GM12878 (cell line): ENCODE measurements at regions not wholly inside any gene's neighbourhood (a gene's known extent, or its start where the extent isn't known, plus 50 kb on each side); places are given as distances from the start of the nearest gene placed in this dataset.

ENCODE experiments used
- ATAC-seq: fragments of 200-7000 bp; cut with Tn5 transposase; 3 replicates; pipeline ENCODE4 v1.9.1; 2020; ENCODE audit warnings: mild to moderate bottlenecking, moderate library complexity
- BruUV-seq: library from RNA; stranded (reverse); fragments of 400-500 nt; replicated peaks from 2 replicates; lab custom pipeline; 2021; lab: Mats Ljungman, UMichigan
- CTCF ChIA-PET: fragments of 300-600 bp; sonication (Branson Sonifier 250); formaldehyde crosslinking; extraction: SDS; loops from one replicate; lab custom pipeline; 2021; ENCODE audit warnings: inconsistent platforms; lab: Yijun Ruan, JAX
- POLR2A ChIA-PET: fragments of 350-600 bp; formaldehyde crosslinking; extraction: SDS; loops from one replicate; lab custom pipeline; 2021; ENCODE audit warnings: inconsistent platforms; lab: Charles Lee
- RAD21 ChIA-PET: fragments of 300-600 bp; sonication (Branson Sonifier 250); formaldehyde crosslinking; loops from one replicate; lab custom pipeline; 2023; ENCODE audit warnings: antibody characterized with exemption; ENCODE audit not compliant: unreplicated experiment; lab: Charles Lee
- SMC1A ChIA-PET: fragments of 300-600 bp; sonication (Branson Sonifier 250); formaldehyde crosslinking; loops from one replicate; lab custom pipeline; 2023; ENCODE audit not compliant: unreplicated experiment, uncharacterized antibody; lab: Charles Lee
- DNase-seq: peaks from one replicate; pipeline ENCODE4 v3.0.0-alpha.2; 2011; ENCODE audit warnings: low read depth, low spot score
- FAIRE-seq: peaks from 3 replicates; lab custom pipeline; 2011; peaks lifted over from hg19 to GRCh38; lab: Jason Lieb, UNC
- H2AFZ ChIP-seq: 2 replicates; pipeline ENCODE4 v1.6.0; 2011; ENCODE audit warnings: low read depth, low read length, control low read depth; ENCODE audit not compliant: control insufficient read depth
- H3K27ac ChIP-seq: 2 replicates; pipeline ENCODE4 v1.5.1; 2011; ENCODE audit warnings: control low read depth; ENCODE audit not compliant: control insufficient read depth, insufficient read depth
- H3K27me3 ChIP-seq, 2 experiments: replicated peaks in 1 of 2; 2 replicates each; pipeline versions ENCODE4 v1.6.0 to v1.6.1; 2011; ENCODE audit warnings: low read length in 1 of 2; ENCODE audit not compliant: control insufficient read depth in 2 of 2, insufficient read depth in 2 of 2
- H3K36me3 ChIP-seq, 2 experiments: 2 replicates each; pipeline ENCODE4 v1.5.1; 2011; ENCODE audit warnings: low read length in 1 of 2; ENCODE audit not compliant: control insufficient read depth in 2 of 2, insufficient read depth in 2 of 2
- H3K4me1 ChIP-seq: 2 replicates; pipeline ENCODE4 v1.6.1; 2011; ENCODE audit warnings: mild to moderate bottlenecking, low read length, moderate library complexity, mixed read lengths; ENCODE audit not compliant: control insufficient read depth, insufficient read depth
- H3K4me2 ChIP-seq: 2 replicates; pipeline ENCODE4 v1.6.0; 2011; ENCODE audit warnings: control low read depth; ENCODE audit not compliant: control insufficient read depth, insufficient read depth
- H3K4me3 ChIP-seq: fragments of 200-600 bp; sonication (generic); 2 replicates; pipeline ENCODE4 v1.5.1; 2016
- H3K79me2 ChIP-seq: 2 replicates; pipeline ENCODE4 v1.6.0; 2011; ENCODE audit warnings: low read length; ENCODE audit not compliant: control insufficient read depth, insufficient read depth
- H3K9ac ChIP-seq: 2 replicates; pipeline ENCODE4 v1.8.0; 2011; ENCODE audit warnings: low read length, control low read depth, mixed read lengths; ENCODE audit not compliant: control insufficient read depth, insufficient read depth
- H3K9me3 ChIP-seq: replicated peaks from 3 replicates; pipeline ENCODE4 v1.5.1; 2011; ENCODE audit warnings: mild to moderate bottlenecking, low read length; ENCODE audit not compliant: control insufficient read depth, insufficient read depth
- H4K20me1 ChIP-seq: 2 replicates; pipeline ENCODE4 v1.6.0; 2011; ENCODE audit not compliant: control insufficient read depth, insufficient read depth
- BCLAF1 ChIP-seq: fragments of 450-650 bp; IDR thresholded peaks from 2 replicates; pipeline ENCODE4 v1.6.1; 2017; ENCODE audit warnings: antibody characterized with exemption, mild to moderate bottlenecking, moderate library complexity
- BRCA1 ChIP-seq: IDR thresholded peaks from 2 replicates; pipeline ENCODE4 v1.6.1; 2011; ENCODE audit warnings: low read depth, low read length, improper control_type of control experiment
- RBBP5 ChIP-seq: fragments of 200-600 bp; sonication (generic); conservative IDR thresholded peaks from 2 replicates; pipeline ENCODE4 v1.6.1; 2016
- SUZ12 ChIP-seq: fragments of 200-600 bp; sonication (generic); IDR thresholded peaks from one replicate; pipeline ENCODE4 v1.6.1; 2018; ENCODE audit warnings: antibody characterized with exemption, mild to moderate bottlenecking; ENCODE audit not compliant: unreplicated experiment
- ZZZ3 ChIP-seq: IDR thresholded peaks from 2 replicates; pipeline ENCODE4 v1.6.1; 2011; ENCODE audit warnings: low read depth; ENCODE audit not compliant: control insufficient read depth, insufficient read length
- WGBS: methylation state at CpG from one replicate; pipeline ENCODE4 v1.1.6; 2016; ENCODE audit warnings: low lambda C conversion rate; ENCODE audit not compliant: insufficient replicate concordance, insufficient coverage; ENCODE audit errors: missing lambda C conversion rate; 5-methylcytosine and 5-hydroxymethylcytosine counted together
- in situ Hi-C: fragments of 300-500 bp; cut with MboI; formaldehyde crosslinking; loops from 9 replicates; pipeline ENCODE4 v1.14.3; 2018; ENCODE audit warnings: mixed read lengths
- intact Hi-C: fragments of 100-400 bp; cut with micrococcal nuclease; formaldehyde crosslinking; loops from one replicate; pipeline ENCODE4 v1.14.2; 2022; ENCODE audit not compliant: unreplicated experiment

DNA sequence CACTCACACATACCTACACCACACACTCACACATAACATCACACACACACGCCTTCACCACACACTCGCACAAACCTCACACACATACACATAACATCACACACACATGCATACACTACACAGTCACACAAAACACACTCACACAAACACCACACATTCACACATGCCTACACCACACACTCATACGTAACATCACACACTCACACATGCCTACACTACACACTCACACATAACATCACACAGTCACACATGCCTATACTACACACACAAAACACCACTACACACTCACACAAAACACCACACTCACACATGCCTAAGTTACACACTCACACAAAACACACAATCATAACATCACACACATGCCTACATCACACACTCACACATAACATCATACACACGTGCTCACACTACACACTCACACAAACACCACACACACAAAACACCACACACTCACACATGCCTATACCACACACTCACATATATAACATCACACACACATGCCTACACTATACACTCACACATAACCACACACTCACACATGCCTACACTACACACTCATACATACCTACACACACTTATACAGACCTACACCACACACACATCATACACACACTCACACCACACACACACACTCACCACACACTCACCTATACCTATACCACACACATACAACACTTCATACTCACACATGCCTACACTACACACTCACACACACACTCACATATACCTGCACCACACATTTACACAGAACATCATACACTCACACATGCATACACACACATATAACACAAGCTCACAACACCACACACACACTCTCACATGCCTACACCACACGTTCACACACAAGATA is 383.5 kb downstream of the C6orf118 start:
- ATAC-seq: no peak
- no TSS peak for BruUV-seq

More for the DNA sequence above, 383.5 kb downstream of the C6orf118 start:
- Histone ChIP-seq H3K27me3 (no peaks in the 10 kb centered on the region), H3K79me2 (no peaks in the 10 kb centered on the region)
- no peak for TF ChIP-seq SUZ12
- no peak for TF ChIP-seq BCLAF1
- TF ChIP-seq BRCA1: no peak
- TF ChIP-seq ZZZ3: no peak
- TF ChIP-seq RBBP5: no peak
- TF ChIP-seq, all 136 proteins: peak for 0
- no peak overlapping the region for H3K4me3 ChIP-seq
- FAIRE-seq (peak; percentile 86), DNase-seq (no peak)
- no peak overlapping the region for H2AFZ ChIP-seq
- 32% methylated on average over 5 of the region's 5 CpGs for WGBS
- H3K9ac ChIP-seq: no peak overlapping the region
- SMC1A ChIA-PET: no interaction called here
- no peak overlapping the region for H3K27ac ChIP-seq
- RAD21 ChIA-PET: no interaction called here
- H4K20me1 ChIP-seq: no peaks in the 10 kb centered on the region
- no peak overlapping the region for H3K4me2 ChIP-seq
- H3K9me3 ChIP-seq: no peaks in the 10 kb centered on the region
- H3K36me3 ChIP-seq: no peaks in the 10 kb centered on the region
- POLR2A ChIA-PET: no interaction called here
- no peaks in the 10 kb centered on the region for H3K4me1 ChIP-seq
- in situ Hi-C loops: no loop called here
- CTCF ChIA-PET: no interaction called here
- intact Hi-C loops: loop anchor here (5.0 to 10.0 kb wide), 3 partner anchors 821 to 1509 kb away; no protein-coding TSS in a partner anchor
